ENCODE measurements at regions not wholly inside any gene's neighbourhood (a gene's known extent, or its start where the extent isn't known, plus 50 kb on each side); places are given as distances from the start of the nearest gene placed in this dataset.
"Not testable (repeated sequence)": the region's sequence is repeated elsewhere in the genome, so short reads cannot be mapped to it uniquely, and the experiment has no call there.

- H3K27ac ChIP-seq (ENCODE audit: low read depth), result no peak overlapping the region
- H3K4me3 ChIP-seq (ENCODE audit: low read depth, low read length), result no peak overlapping the region
- H3K4me1 ChIP-seq (ENCODE audit: insufficient read depth), result no peaks in the 10 kb centered on the region
- DNase-seq (ENCODE audit: extremely low spot score), result no peak
- no peaks in the 10 kb centered on the region for H3K36me3 ChIP-seq (ENCODE audit: insufficient read depth)
Observed at GRCh38 chr16:52751035-52751434, 204.1 kb upstream of the TOX3 start.

GRCh38 chr16:52748741-52749140 lies 201.8 kb upstream of the TOX3 start:
- DNase-seq (ENCODE audit: extremely low spot score), result no peak
- Histone ChIP-seq H3K27ac (ENCODE audit: low read depth) (no peak overlapping the region), H3K36me3 (ENCODE audit: insufficient read depth) (no peaks in the 10 kb centered on the region), H3K4me1 (ENCODE audit: insufficient read depth) (no peaks in the 10 kb centered on the region), H3K4me3 (ENCODE audit: low read depth, low read length) (no peak overlapping the region)
- 28% methylated on average over 4 of the region's 4 CpGs for WGBS

GRCh38 chr16:52747088-52747595 lies 200.2 kb upstream of the TOX3 start:
- no peaks in the 10 kb centered on the region for H3K36me3 ChIP-seq (ENCODE audit: insufficient read depth)
- 70% methylated on average over 2 of the region's 2 CpGs for WGBS

GRCh38 chr16:52743707-52744106 lies 196.8 kb upstream of the TOX3 start:
- Histone ChIP-seq H3K4me1 (ENCODE audit: insufficient read depth) (no peaks in the 10 kb centered on the region), H3K27ac (ENCODE audit: low read depth) (no peak overlapping the region), H3K36me3 (ENCODE audit: insufficient read depth) (no peaks in the 10 kb centered on the region), H3K4me3 (ENCODE audit: low read depth, low read length) (no peak overlapping the region)
- WGBS, result 84% methylated on average over 3 of the region's 3 CpGs
- no peak for DNase-seq (ENCODE audit: extremely low spot score)

More at GRCh38 chr16:52747088-52747595, 200.2 kb upstream of the TOX3 start:
- Histone ChIP-seq H3K4me3 (ENCODE audit: low read depth, low read length) (no peak overlapping the region), H3K4me1 (ENCODE audit: insufficient read depth) (no peaks in the 10 kb centered on the region), H3K27ac (ENCODE audit: low read depth) (no peak overlapping the region)
- no peak for DNase-seq (ENCODE audit: extremely low spot score)

- no peak overlapping the region for H3K4me3 ChIP-seq (ENCODE audit: low read depth, low read length)
- DNase-seq (ENCODE audit: extremely low spot score), result no peak
- H3K27ac ChIP-seq (ENCODE audit: low read depth), result no peak overlapping the region
- no peaks in the 10 kb centered on the region for H3K4me1 ChIP-seq (ENCODE audit: insufficient read depth)
- 45% methylated on average over 4 of the region's 4 CpGs for WGBS
- H3K36me3 ChIP-seq (ENCODE audit: insufficient read depth), result no peaks in the 10 kb centered on the region
Observed at GRCh38 chr16:52742608-52743170, 195.7 kb upstream of the TOX3 start.

DNA sequence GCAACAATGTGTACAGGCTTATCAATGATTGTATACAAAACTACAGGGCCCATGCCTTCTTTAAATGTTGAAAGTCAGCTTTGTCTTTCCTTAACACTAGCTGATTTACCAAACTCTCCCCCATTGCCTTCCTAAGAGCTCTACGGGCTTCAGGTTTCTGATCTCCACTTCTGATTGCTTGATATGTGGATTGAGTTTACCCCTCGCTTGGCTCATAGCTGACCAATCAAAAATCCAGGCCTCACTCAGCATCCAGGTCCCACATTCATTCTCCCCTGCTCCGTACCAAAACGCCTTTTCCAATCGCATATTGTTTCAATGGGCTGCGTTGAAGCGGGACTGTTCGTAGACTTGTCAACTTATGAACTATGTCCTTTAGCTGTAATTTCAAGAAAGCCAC lies 195.1 kb upstream of the TOX3 start:
- Histone ChIP-seq H3K4me3 (ENCODE audit: low read depth, low read length) (no peak overlapping the region), H3K36me3 (ENCODE audit: insufficient read depth) (no peaks in the 10 kb centered on the region), H3K27ac (ENCODE audit: low read depth) (no peak overlapping the region), H3K4me1 (ENCODE audit: insufficient read depth) (no peaks in the 10 kb centered on the region)
- WGBS, result 87% methylated on average over 8 of the region's 8 CpGs
- DNase-seq (ENCODE audit: extremely low spot score), result no peak

DNA sequence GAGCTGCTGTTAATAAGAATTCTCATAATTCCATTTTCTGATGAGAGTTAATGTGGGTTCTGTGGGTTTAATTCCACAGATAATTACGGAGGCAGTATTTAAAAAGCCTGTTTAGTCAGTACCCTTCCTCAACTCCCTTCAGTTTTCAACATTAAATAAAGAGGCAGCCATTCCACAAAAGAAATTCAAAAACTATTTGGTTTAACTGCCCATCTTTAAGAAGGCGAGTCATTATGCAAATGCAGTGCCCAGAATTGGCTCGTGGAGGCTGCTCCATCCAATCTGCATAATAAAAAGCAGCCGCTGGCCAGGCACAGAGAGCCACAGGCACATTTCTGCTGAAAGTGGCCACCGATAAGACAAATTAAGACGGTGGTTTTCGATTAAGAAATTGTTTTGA lies 194.4 kb upstream of the TOX3 start:
- Histone ChIP-seq H3K4me3 (ENCODE audit: low read depth, low read length) (no peak overlapping the region), H3K36me3 (ENCODE audit: insufficient read depth) (no peaks in the 10 kb centered on the region), H3K27ac (ENCODE audit: low read depth) (no peak overlapping the region), H3K4me1 (ENCODE audit: insufficient read depth) (no peaks in the 10 kb centered on the region)
- WGBS, result 40% methylated on average over 7 of the region's 7 CpGs
- DNase-seq (ENCODE audit: extremely low spot score), result no peak

- no peak for DNase-seq (ENCODE audit: extremely low spot score)
- 74% methylated on average over 4 of the region's 4 CpGs for WGBS
Observed at GRCh38 chr16:52740766-52741165, 193.8 kb upstream of the TOX3 start.

GRCh38 chr16:52740333-52740732 lies 193.4 kb upstream of the TOX3 start:
- 90% methylated on average over 2 of the region's 2 CpGs for WGBS

More at GRCh38 chr16:52740766-52741165, 193.8 kb upstream of the TOX3 start:
- Histone ChIP-seq H3K36me3 (ENCODE audit: insufficient read depth) (no peaks in the 10 kb centered on the region), H3K27ac (ENCODE audit: low read depth) (no peak overlapping the region), H3K4me3 (ENCODE audit: low read depth, low read length) (no peak overlapping the region), H3K4me1 (ENCODE audit: insufficient read depth) (no peaks in the 10 kb centered on the region)

DNA sequence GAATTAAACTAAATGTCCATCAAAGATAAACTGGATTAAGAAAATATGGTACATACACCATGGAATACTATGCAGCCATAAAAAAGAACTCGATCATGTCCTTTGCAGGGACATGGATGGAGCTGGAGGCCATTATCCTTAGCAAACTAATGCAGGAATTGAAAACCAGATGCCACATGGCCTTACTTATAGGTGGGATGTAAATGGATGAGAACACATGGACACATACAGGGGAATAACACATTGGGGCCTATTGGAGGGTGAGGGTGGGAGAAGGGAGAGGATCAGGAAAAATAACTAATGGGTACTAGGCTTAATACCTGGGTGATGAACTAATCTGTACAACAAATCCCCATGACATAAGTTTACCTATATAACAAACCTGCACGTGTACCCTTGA lies 192.0 kb upstream of the TOX3 start:
- H3K4me1 ChIP-seq (ENCODE audit: insufficient read depth); H3K4me3 ChIP-seq (ENCODE audit: low read depth, low read length); DNase-seq (ENCODE audit: extremely low spot score); H3K36me3 ChIP-seq (ENCODE audit: insufficient read depth); H3K27ac ChIP-seq (ENCODE audit: low read depth): not testable (repeated sequence)
- WGBS, result 93% methylated on average over 2 of the region's 2 CpGs

More at GRCh38 chr16:52740333-52740732, 193.4 kb upstream of the TOX3 start:
- DNase-seq (ENCODE audit: extremely low spot score), result no peak
- H3K36me3 ChIP-seq (ENCODE audit: insufficient read depth), result no peaks in the 10 kb centered on the region
- no peak overlapping the region for H3K4me3 ChIP-seq (ENCODE audit: low read depth, low read length)
- H3K27ac ChIP-seq (ENCODE audit: low read depth), result no peak overlapping the region
- no peaks in the 10 kb centered on the region for H3K4me1 ChIP-seq (ENCODE audit: insufficient read depth)

- H3K27ac ChIP-seq (ENCODE audit: low read depth), result no peak overlapping the region
- no peak overlapping the region for H3K4me3 ChIP-seq (ENCODE audit: low read depth, low read length)
- no peak for DNase-seq (ENCODE audit: extremely low spot score)
- no peaks in the 10 kb centered on the region for H3K36me3 ChIP-seq (ENCODE audit: insufficient read depth)
- WGBS, result 90% methylated on average over 24 of the region's 24 CpGs
- H3K4me1 ChIP-seq (ENCODE audit: insufficient read depth), result no peaks in the 10 kb centered on the region
Observed at GRCh38 chr16:52731219-52731875, 184.4 kb upstream of the TOX3 start.

- no peaks in the 10 kb centered on the region for H3K36me3 ChIP-seq (ENCODE audit: insufficient read depth)
- H3K4me3 ChIP-seq (ENCODE audit: low read depth, low read length), result no peak overlapping the region
- WGBS, result 93% methylated on average over 7 of the region's 7 CpGs
- no peaks in the 10 kb centered on the region for H3K4me1 ChIP-seq (ENCODE audit: insufficient read depth)
- no peak overlapping the region for H3K27ac ChIP-seq (ENCODE audit: low read depth)
- no peak for DNase-seq (ENCODE audit: extremely low spot score)
Observed at GRCh38 chr16:52729731-52730130, 182.8 kb upstream of the TOX3 start.

- Histone ChIP-seq H3K4me3 (ENCODE audit: low read depth, low read length) (no peak overlapping the region), H3K4me1 (ENCODE audit: insufficient read depth) (no peaks in the 10 kb centered on the region), H3K36me3 (ENCODE audit: insufficient read depth) (no peaks in the 10 kb centered on the region), H3K27ac (ENCODE audit: low read depth) (no peak overlapping the region)
- 34% methylated on average over 4 of the region's 4 CpGs for WGBS
- DNase-seq (ENCODE audit: extremely low spot score), result no peak
Observed at GRCh38 chr16:52727849-52728248, 180.9 kb upstream of the TOX3 start.

DNA sequence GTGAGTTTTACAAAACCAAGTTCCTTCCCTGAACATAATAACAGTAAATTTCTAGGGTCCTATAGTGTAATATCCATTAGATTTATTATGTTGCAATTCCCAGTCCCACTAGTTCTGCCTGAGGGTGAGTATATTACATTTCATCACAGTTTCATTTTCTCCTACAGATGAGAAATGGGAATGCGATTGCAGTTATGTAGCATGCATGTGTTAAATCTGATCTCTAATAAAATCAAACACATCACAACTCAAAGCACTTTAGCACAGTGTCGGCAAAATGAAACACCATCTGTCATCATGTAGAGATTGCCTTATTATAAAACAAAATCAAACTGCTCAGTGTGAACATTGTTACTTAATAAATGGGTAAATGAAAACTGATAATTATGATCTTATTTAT lies 180.5 kb upstream of the TOX3 start:
- no peak for DNase-seq (ENCODE audit: extremely low spot score)
- WGBS, result 21% methylated on average over 2 of the region's 2 CpGs
- Histone ChIP-seq H3K4me1 (ENCODE audit: insufficient read depth) (no peaks in the 10 kb centered on the region), H3K27ac (ENCODE audit: low read depth) (no peak overlapping the region), H3K4me3 (ENCODE audit: low read depth, low read length) (no peak overlapping the region), H3K36me3 (ENCODE audit: insufficient read depth) (no peaks in the 10 kb centered on the region)

All from urinary bladder (tissue), 3 donors.